DND-41 (cell line): ENCODE measurements at regions not wholly inside any gene's neighbourhood (a gene's known extent, or its start where the extent isn't known, plus 50 kb on each side); places are given as distances from the start of the nearest gene placed in this dataset.

Experiments
- ATAC-seq: fragments of 200-7000 bp; cut with Tn5 transposase; 3 replicates; pipeline ENCODE4 v1.9.1; 2021; ENCODE audit warnings: low read depth; ENCODE audit not compliant: insufficient read depth
- DNase-seq: peaks from one replicate; pipeline ENCODE4 v3.0.0-alpha.2; 2020
- H2AFZ ChIP-seq: 2 replicates; pipeline ENCODE4 v1.6.0; 2012; ENCODE audit warnings: low read depth, low read length
- H3K27ac ChIP-seq: 2 replicates; pipeline ENCODE4 v1.5.1; 2012; ENCODE audit warnings: low read length, inconsistent platforms
- H3K27me3 ChIP-seq: fragments of 200-600 bp; sonication (generic); 2 replicates; pipeline ENCODE4 v1.6.0; 2012; ENCODE audit warnings: low read length, mild to moderate bottlenecking, inconsistent platforms; ENCODE audit not compliant: insufficient read depth, poor library complexity
- H3K36me3 ChIP-seq: 2 replicates; pipeline ENCODE4 v1.5.1; 2012; ENCODE audit warnings: low read length, inconsistent platforms; ENCODE audit not compliant: insufficient read depth
- H3K4me1 ChIP-seq: 2 replicates; pipeline ENCODE4 v1.5.1; 2012; ENCODE audit warnings: mild to moderate bottlenecking, low read length; ENCODE audit not compliant: insufficient read depth
- H3K4me2 ChIP-seq: 2 replicates; pipeline ENCODE4 v1.6.0; 2012; ENCODE audit warnings: mild to moderate bottlenecking, moderate library complexity, low read length, inconsistent platforms; ENCODE audit not compliant: insufficient read depth
- H3K4me3 ChIP-seq, 2 experiments: fragments of 200-600 bp in 1 of 2; shearing (Covaris generic) in 1 of 2; 2 replicates each; pipeline ENCODE4 v1.5.1; 2012 to 2016; ENCODE audit warnings: inconsistent platforms in 2 of 2, low read length in 2 of 2, mild to moderate bottlenecking in 2 of 2, low read depth in 1 of 2, moderate library complexity in 1 of 2
- H3K79me2 ChIP-seq: 2 replicates; pipeline ENCODE4 v1.6.0; 2012; ENCODE audit warnings: low read length, inconsistent platforms; ENCODE audit not compliant: insufficient read depth
- H3K9ac ChIP-seq: 2 replicates; pipeline ENCODE4 v1.6.0; 2012; ENCODE audit warnings: low read depth, mild to moderate bottlenecking, inconsistent platforms, low read length, moderate library complexity
- H3K9me3 ChIP-seq: 2 replicates; pipeline ENCODE4 v1.5.1; 2012; ENCODE audit warnings: low read length, moderate library complexity, mild to moderate bottlenecking, inconsistent platforms; ENCODE audit not compliant: insufficient read depth, severe bottlenecking
- H4K20me1 ChIP-seq: 2 replicates; pipeline ENCODE4 v1.6.0; 2012; ENCODE audit warnings: low read length; ENCODE audit not compliant: insufficient read depth
- CTCF ChIP-seq: IDR thresholded peaks from 2 replicates; pipeline ENCODE4 v1.5.1; 2012; ENCODE audit warnings: borderline replicate concordance, low read length, moderate library complexity, mild to moderate bottlenecking; ENCODE audit not compliant: poor library complexity, severe bottlenecking; ENCODE audit errors: extremely low read depth
- EZH2 ChIP-seq: IDR thresholded peaks from 3 replicates; pipeline ENCODE4 v1.6.1; 2012; ENCODE audit warnings: borderline replicate concordance, low read depth, mild to moderate bottlenecking, moderate library complexity, low read length, inconsistent platforms; ENCODE audit not compliant: severe bottlenecking

DNA sequence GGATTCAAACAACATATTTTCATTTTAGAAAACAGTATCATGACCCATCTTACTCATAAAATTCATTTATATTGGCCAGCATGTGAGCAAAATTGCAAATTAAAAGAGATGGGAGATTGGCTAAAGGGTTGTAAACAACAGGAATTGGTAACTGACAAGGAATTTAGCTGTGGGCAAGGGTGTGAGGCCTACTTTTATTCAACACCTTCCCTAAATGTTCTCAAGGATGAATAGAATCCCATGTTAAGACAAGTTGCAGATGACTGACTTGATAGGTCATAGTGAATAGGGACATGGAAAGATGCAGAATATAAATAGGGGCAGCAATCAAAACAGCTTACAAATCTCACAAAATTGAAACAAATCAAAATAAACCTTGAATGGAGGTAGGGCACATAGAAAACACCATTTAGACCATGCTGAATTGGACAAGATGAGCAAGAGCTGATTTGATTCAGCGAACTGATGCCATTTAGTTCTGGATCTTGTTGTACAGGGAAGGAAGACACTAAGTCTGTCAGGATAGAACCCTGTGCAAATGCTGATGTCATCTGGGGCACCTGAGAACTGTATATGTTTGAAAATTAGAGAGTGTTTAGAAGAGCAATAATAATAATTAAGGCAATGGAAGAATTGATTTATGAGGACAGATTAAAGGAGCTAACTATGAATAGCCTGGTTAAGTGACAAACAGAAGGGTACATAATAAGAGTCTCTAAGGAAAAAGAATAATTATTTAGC lies 509.7 kb downstream of the ZEB2 start:
- no peak overlapping the region for H3K4me2 ChIP-seq
- H3K36me3 ChIP-seq, result no peaks in the 10 kb centered on the region
- no peaks in the 10 kb centered on the region for H3K79me2 ChIP-seq
- no peak overlapping the region for H3K4me3 ChIP-seq
- no peaks in the 10 kb centered on the region for H3K27me3 ChIP-seq
- H2AFZ ChIP-seq, result no peak overlapping the region
- no peak for TF ChIP-seq EZH2
- no peak for TF ChIP-seq CTCF
- H4K20me1 ChIP-seq, result no peaks in the 10 kb centered on the region
- ATAC-seq, result no peak
- H3K4me1 ChIP-seq, result no peaks in the 10 kb centered on the region
- DNase-seq, result no peak
- no peak overlapping the region for H3K27ac ChIP-seq
- H3K9ac ChIP-seq, result no peak overlapping the region
- no peaks in the 10 kb centered on the region for H3K9me3 ChIP-seq

- Histone ChIP-seq H3K27ac (no peak overlapping the region), H3K4me1 (no peaks in the 10 kb centered on the region), H3K27me3 (no peaks in the 10 kb centered on the region), H3K4me2 (no peak overlapping the region), H3K9me3 (no peaks in the 10 kb centered on the region), H3K9ac (no peak overlapping the region), H3K36me3 (no peaks in the 10 kb centered on the region), H4K20me1 (no peaks in the 10 kb centered on the region), H3K4me3 (no peak overlapping the region), H3K79me2 (no peaks in the 10 kb centered on the region), H2AFZ (no peak overlapping the region)
- no peak for ATAC-seq
- DNase-seq, result no peak
- TF ChIP-seq CTCF, result no peak
- TF ChIP-seq EZH2, result no peak
Measured at GRCh38 chr2:144006139-144006538, 513.8 kb downstream of the ZEB2 start.

DNA sequence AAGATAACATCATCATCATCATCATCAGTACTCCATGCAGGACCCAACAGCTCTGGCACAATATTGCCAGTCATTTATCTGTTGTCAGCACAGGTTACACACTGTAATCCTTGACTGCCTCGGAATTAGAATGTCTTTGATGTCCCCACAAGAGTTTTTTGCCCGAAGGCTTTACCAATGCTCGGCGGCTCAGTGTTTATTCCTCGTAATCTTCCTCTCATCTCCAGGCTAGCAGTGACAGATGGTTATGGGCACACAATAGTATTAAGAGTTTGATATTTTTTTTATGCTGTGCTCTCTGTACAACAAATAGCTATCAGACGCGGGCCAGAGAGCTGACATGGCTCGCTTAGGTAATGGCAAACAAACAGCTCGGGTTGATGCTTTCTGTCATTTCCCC lies 515.2 kb downstream of the ZEB2 start:
- Histone ChIP-seq H3K4me2 (no peak overlapping the region), H3K4me1 (no peaks in the 10 kb centered on the region), H3K79me2 (no peaks in the 10 kb centered on the region), H3K36me3 (no peaks in the 10 kb centered on the region), H3K27ac (no peak overlapping the region), H3K27me3 (no peaks in the 10 kb centered on the region), H4K20me1 (no peaks in the 10 kb centered on the region), H3K9ac (no peak overlapping the region), H3K4me3 (no peak overlapping the region), H2AFZ (no peak overlapping the region), H3K9me3 (no peaks in the 10 kb centered on the region)
- TF ChIP-seq EZH2 (no peak), CTCF (no peak)
- ATAC-seq (no peak), DNase-seq (no peak)
